ENCODE measurements at regions not wholly inside any gene's neighbourhood (a gene's known extent, or its start where the extent isn't known, plus 50 kb on each side); places are given as distances from the start of the nearest gene placed in this dataset.

- DNase-seq: no peak
Observed at GRCh38 chr16:77594799-77595596, 127.3 kb upstream of the NUDT7 start.

- DNase-seq: no peak
Observed at GRCh38 chr16:77596261-77596660, 126.1 kb upstream of the NUDT7 start.

- no peak for DNase-seq
Observed at GRCh38 chr16:77599793-77600415, 122.4 kb upstream of the NUDT7 start.

- DNase-seq: no peak
Observed at GRCh38 chr16:77600555-77600954, 121.8 kb upstream of the NUDT7 start.

GRCh38 chr16:77603656-77604055 is 118.7 kb upstream of the NUDT7 start:
- no peak for DNase-seq

GRCh38 chr16:77610496-77610895 is 111.8 kb upstream of the NUDT7 start:
- no peak for DNase-seq

GRCh38 chr16:77611386-77611785 is 110.9 kb upstream of the NUDT7 start:
- DNase-seq: no peak

GRCh38 chr16:77612596-77612995 is 109.7 kb upstream of the NUDT7 start:
- no peak for DNase-seq

GRCh38 chr16:77613095-77613494 is 109.2 kb upstream of the NUDT7 start:
- DNase-seq: no peak

GRCh38 chr16:77617553-77617952 is 104.8 kb upstream of the NUDT7 start:
- no peak for DNase-seq

- DNase-seq: no peak
Observed at GRCh38 chr16:77617996-77618395, 104.3 kb upstream of the NUDT7 start.

- no peak for DNase-seq
Observed at GRCh38 chr16:77618951-77619350, 103.4 kb upstream of the NUDT7 start.

- DNase-seq: no peak
Observed at GRCh38 chr16:77624085-77624484, 98.2 kb upstream of the NUDT7 start.

GRCh38 chr16:77636615-77637014 is 85.7 kb upstream of the NUDT7 start:
- no peak for DNase-seq

- no peak for DNase-seq
Observed at GRCh38 chr16:77637940-77638339, 84.4 kb upstream of the NUDT7 start.

GRCh38 chr16:77643176-77643575 is 79.1 kb upstream of the NUDT7 start:
- DNase-seq: no peak

- no peak for DNase-seq
Observed at GRCh38 chr16:77645764-77646163, 76.5 kb upstream of the NUDT7 start.

- DNase-seq: no peak
Observed at GRCh38 chr16:77647726-77648125, 74.6 kb upstream of the NUDT7 start.

GRCh38 chr16:77650761-77651160 is 71.6 kb upstream of the NUDT7 start:
- no peak for DNase-seq

GRCh38 chr16:77652399-77652798 is 69.9 kb upstream of the NUDT7 start:
- no peak for DNase-seq

- no peak for DNase-seq
Observed at GRCh38 chr16:77657016-77657415, 65.3 kb upstream of the NUDT7 start.

GRCh38 chr16:77660311-77660710 is 62.0 kb upstream of the NUDT7 start:
- DNase-seq: no peak

GRCh38 chr16:77662246-77662645 is 60.1 kb upstream of the NUDT7 start:
- DNase-seq: no peak

GRCh38 chr16:77663711-77664110 is 58.6 kb upstream of the NUDT7 start:
- no peak for DNase-seq

- no peak for DNase-seq
Observed at GRCh38 chr16:77666771-77667170, 55.5 kb upstream of the NUDT7 start.
